ENCODE measurements at regions not wholly inside any gene's neighbourhood (a gene's known extent, or its start where the extent isn't known, plus 50 kb on each side); places are given as distances from the start of the nearest gene placed in this dataset.

GRCh38 chr3:119091936-119092677 lies 53.9 kb upstream of the TEX55 start:
- Mint-ChIP-seq H3K36me3 (ENCODE audit: low read depth) (no peaks in the 10 kb centered on the region), H3K27ac (no peak overlapping the region), H3K4me1 (peaks cover 17% of the 10 kb centered on the region), H3K4me3 (no peak overlapping the region), H3K9me3 (peaks cover 13% of the 10 kb centered on the region), H3K27me3 (ENCODE audit: insufficient read depth) (peaks cover 7% of the 10 kb centered on the region)
- Histone ChIP-seq H3K4me3 (ENCODE audit: low read length) (no peak overlapping the region), H3K9me3 (ENCODE audit: control insufficient read depth, low read length) (peaks cover 3% of the 10 kb centered on the region), H3K9ac (ENCODE audit: extremely low read depth, low read length, poor library complexity, severe bottlenecking) (no peak overlapping the region), H3K27ac (ENCODE audit: low read depth, low read length) (no peak overlapping the region), H3K27me3 (ENCODE audit: control insufficient read depth, insufficient read depth, low read length, poor library complexity, severe bottlenecking) (no peaks in the 10 kb centered on the region), H3K36me3 (ENCODE audit: control insufficient read depth, insufficient read depth, low read length) (no peaks in the 10 kb centered on the region), H3K4me1 (ENCODE audit: control insufficient read depth, insufficient read depth, low read length) (peaks cover 5% of the 10 kb centered on the region)
- DNase-seq: no peak
- no peak for TF ChIP-seq CTCF (conservative IDR thresholded peaks at IDR 0.05)
- WGBS, 2 experiments (ENCODE audit: insufficient coverage in 1 of 2, insufficient read length in 1 of 2): 83 to 96% methylated on average over 7 to 11 of the region's 11 CpGs

- peaks cover 2% of the 10 kb centered on the region for H3K4me1 Mint-ChIP-seq
- H3K9me3 ChIP-seq (ENCODE audit: control insufficient read depth, low read length): peaks cover 3% of the 10 kb centered on the region
- TF ChIP-seq CTCF (conservative IDR thresholded peaks at IDR 0.05): no peak
- no peaks in the 10 kb centered on the region for H3K36me3 ChIP-seq (ENCODE audit: control insufficient read depth, insufficient read depth, low read length)
- 86 to 100% methylated on average over 1 of the region's 1 CpG for WGBS, 2 experiments (ENCODE audit: insufficient coverage in 1 of 2, insufficient read length in 1 of 2)
- H3K27ac ChIP-seq (ENCODE audit: low read depth, low read length): no peak overlapping the region
- no peaks in the 10 kb centered on the region for H3K27me3 ChIP-seq (ENCODE audit: control insufficient read depth, insufficient read depth, low read length, poor library complexity, severe bottlenecking)
- H3K4me3 Mint-ChIP-seq: no peak overlapping the region
- H3K27ac Mint-ChIP-seq: no peak overlapping the region
- peaks cover 13% of the 10 kb centered on the region for H3K9me3 Mint-ChIP-seq
- peaks cover 7% of the 10 kb centered on the region for H3K27me3 Mint-ChIP-seq (ENCODE audit: insufficient read depth)
- no peak overlapping the region for H3K4me3 ChIP-seq (ENCODE audit: low read length)
- no peak overlapping the region for H3K9ac ChIP-seq (ENCODE audit: extremely low read depth, low read length, poor library complexity, severe bottlenecking)
- no peaks in the 10 kb centered on the region for H3K4me1 ChIP-seq (ENCODE audit: control insufficient read depth, insufficient read depth, low read length)
- DNase-seq: no peak
- H3K36me3 Mint-ChIP-seq (ENCODE audit: low read depth): no peaks in the 10 kb centered on the region
Measured at GRCh38 chr3:119087799-119088198, 53.2 kb upstream of the IGSF11 start.

GRCh38 chr3:119085070-119085439 lies 50.4 kb upstream of the IGSF11 start:
- peak; percentile 62 for TF ChIP-seq CTCF (conservative IDR thresholded peaks at IDR 0.05)
- WGBS, 2 experiments (ENCODE audit: insufficient coverage in 1 of 2, insufficient read length in 1 of 2): 89 to 100% methylated on average over 1 to 3 of the region's 3 CpGs

More at GRCh38 chr3:119085070-119085439, 50.4 kb upstream of the IGSF11 start:
- H3K4me3 ChIP-seq (ENCODE audit: low read length): no peak overlapping the region
- peaks cover 7% of the 10 kb centered on the region for H3K27me3 Mint-ChIP-seq (ENCODE audit: insufficient read depth)
- no peaks in the 10 kb centered on the region for H3K4me1 ChIP-seq (ENCODE audit: control insufficient read depth, insufficient read depth, low read length)
- H3K27me3 ChIP-seq (ENCODE audit: control insufficient read depth, insufficient read depth, low read length, poor library complexity, severe bottlenecking): no peaks in the 10 kb centered on the region
- no peak overlapping the region for H3K4me3 Mint-ChIP-seq
- H3K36me3 Mint-ChIP-seq (ENCODE audit: low read depth): no peaks in the 10 kb centered on the region
- peak; percentile 49 for DNase-seq
- H3K27ac ChIP-seq (ENCODE audit: low read depth, low read length): no peak overlapping the region
- no peaks in the 10 kb centered on the region for H3K9me3 ChIP-seq (ENCODE audit: control insufficient read depth, low read length)
- no peak overlapping the region for H3K27ac Mint-ChIP-seq
- H3K36me3 ChIP-seq (ENCODE audit: control insufficient read depth, insufficient read depth, low read length): no peaks in the 10 kb centered on the region
- peaks cover 2% of the 10 kb centered on the region for H3K4me1 Mint-ChIP-seq
- no peak overlapping the region for H3K9ac ChIP-seq (ENCODE audit: extremely low read depth, low read length, poor library complexity, severe bottlenecking)
- H3K9me3 Mint-ChIP-seq: no peaks in the 10 kb centered on the region

Measured in endodermal cell (in vitro differentiated cells).